ENCODE measurements at regions not wholly inside any gene's neighbourhood (a gene's known extent, or its start where the extent isn't known, plus 50 kb on each side); places are given as distances from the start of the nearest gene placed in this dataset.

DNA sequence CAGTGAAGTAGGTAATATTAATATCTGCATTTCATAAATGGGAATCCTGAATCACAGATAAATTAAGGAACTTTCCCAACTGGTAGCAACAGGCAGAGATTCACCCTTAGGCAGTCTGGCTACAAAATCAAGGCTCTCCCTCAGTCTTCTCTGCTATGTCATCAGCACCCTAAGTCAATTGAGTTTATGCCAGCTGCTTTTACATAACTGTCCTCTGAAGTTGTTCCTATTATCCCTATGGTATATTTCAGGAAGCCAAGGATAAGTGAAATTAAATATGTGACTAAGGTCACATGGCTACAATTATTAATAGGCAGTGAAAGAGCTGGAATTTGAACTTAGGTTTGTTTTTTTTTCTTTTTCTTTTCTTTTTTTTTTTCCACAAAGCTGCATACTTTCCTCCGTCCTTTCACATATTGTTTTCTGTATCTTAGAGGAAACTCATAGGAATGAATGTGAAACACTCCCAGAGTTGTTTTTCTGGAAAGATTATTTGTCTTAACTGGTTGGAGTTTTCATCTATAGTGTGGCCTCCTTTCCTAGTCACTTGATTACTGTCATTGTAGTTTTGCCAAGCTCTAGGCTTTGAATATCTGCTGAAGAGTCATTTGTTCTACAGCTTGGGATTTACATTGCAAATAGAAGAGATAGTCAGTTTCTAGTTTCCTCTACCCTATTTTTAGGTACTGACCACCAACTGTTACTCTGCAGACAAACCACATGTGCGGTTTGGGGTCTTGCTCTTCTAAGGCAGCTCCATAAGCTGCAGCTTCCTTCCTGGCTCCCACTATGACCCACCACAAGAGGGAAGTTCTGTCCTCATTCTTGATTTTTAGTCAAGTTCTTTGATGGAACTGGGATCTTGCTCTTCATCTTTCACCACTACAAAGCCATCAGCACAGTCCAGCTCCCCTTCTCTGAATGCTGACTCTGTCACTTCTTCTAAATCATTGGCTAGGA is 338.0 kb upstream of the KIAA1217 start:
- ATAC-seq (ENCODE audit: low read depth) (no peak), DNase-seq (ENCODE audit: low spot score) (no peak)
- H3K36me3 ChIP-seq (ENCODE audit: low read depth), result no peaks in the 10 kb centered on the region
- TF ChIP-seq, protein P1, sequence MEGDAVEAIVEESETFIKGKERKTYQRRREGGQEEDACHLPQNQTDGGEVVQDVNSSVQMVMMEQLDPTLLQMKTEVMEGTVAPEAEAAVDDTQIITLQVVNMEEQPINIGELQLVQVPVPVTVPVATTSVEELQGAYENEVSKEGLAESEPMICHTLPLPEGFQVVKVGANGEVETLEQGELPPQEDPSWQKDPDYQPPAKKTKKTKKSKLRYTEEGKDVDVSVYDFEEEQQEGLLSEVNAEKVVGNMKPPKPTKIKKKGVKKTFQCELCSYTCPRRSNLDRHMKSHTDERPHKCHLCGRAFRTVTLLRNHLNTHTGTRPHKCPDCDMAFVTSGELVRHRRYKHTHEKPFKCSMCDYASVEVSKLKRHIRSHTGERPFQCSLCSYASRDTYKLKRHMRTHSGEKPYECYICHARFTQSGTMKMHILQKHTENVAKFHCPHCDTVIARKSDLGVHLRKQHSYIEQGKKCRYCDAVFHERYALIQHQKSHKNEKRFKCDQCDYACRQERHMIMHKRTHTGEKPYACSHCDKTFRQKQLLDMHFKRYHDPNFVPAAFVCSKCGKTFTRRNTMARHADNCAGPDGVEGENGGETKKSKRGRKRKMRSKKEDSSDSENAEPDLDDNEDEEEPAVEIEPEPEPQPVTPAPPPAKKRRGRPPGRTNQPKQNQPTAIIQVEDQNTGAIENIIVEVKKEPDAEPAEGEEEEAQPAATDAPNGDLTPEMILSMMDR (IDR thresholded peaks at IDR 0.05; ENCODE audit: poor library complexity, severe bottlenecking), result no peak
- no peak overlapping the region for H3K27ac ChIP-seq (ENCODE audit: poor library complexity, severe bottlenecking)
- no peaks in the 10 kb centered on the region for H3K9me3 ChIP-seq (ENCODE audit: severe bottlenecking)
- peaks cover 7% of the 10 kb centered on the region for H3K27me3 ChIP-seq (ENCODE audit: insufficient read depth, poor library complexity, severe bottlenecking)
- no peaks in the 10 kb centered on the region for H3K4me1 ChIP-seq (ENCODE audit: insufficient read depth, poor library complexity, severe bottlenecking)
- no peak overlapping the region for H3K4me3 ChIP-seq (ENCODE audit: severe bottlenecking)

DNA sequence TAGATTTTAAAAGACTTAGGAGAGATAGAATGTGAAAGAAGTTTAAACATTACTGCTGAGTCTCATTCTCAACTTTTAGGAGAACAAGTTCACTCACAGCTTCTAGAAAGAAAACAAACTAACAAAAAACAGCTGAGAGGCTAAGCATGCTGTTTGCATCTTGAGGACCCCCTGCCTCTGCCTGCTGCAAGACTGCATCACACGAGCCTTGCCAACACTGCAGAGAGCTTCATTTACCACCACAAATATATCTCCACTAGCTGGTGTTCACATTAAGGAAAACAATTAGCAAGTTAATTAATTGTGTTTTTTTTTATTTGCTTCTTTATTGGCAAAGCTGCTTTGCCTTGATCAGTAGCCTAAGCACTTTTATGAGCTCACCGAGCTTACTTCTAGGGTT is 336.6 kb upstream of the KIAA1217 start:
- peaks cover 13% of the 10 kb centered on the region for H3K27me3 ChIP-seq (ENCODE audit: insufficient read depth, poor library complexity, severe bottlenecking)
- H3K36me3 ChIP-seq (ENCODE audit: low read depth), result no peaks in the 10 kb centered on the region
- no peak for ATAC-seq (ENCODE audit: low read depth)
- H3K9me3 ChIP-seq (ENCODE audit: severe bottlenecking), result no peaks in the 10 kb centered on the region
- DNase-seq (ENCODE audit: low spot score), result no peak
- H3K27ac ChIP-seq (ENCODE audit: poor library complexity, severe bottlenecking), result no peak overlapping the region
- no peaks in the 10 kb centered on the region for H3K4me1 ChIP-seq (ENCODE audit: insufficient read depth, poor library complexity, severe bottlenecking)
- TF ChIP-seq, protein P1 (IDR thresholded peaks at IDR 0.05; ENCODE audit: poor library complexity, severe bottlenecking), result no peak
- H3K4me3 ChIP-seq (ENCODE audit: severe bottlenecking), result no peak overlapping the region

DNA sequence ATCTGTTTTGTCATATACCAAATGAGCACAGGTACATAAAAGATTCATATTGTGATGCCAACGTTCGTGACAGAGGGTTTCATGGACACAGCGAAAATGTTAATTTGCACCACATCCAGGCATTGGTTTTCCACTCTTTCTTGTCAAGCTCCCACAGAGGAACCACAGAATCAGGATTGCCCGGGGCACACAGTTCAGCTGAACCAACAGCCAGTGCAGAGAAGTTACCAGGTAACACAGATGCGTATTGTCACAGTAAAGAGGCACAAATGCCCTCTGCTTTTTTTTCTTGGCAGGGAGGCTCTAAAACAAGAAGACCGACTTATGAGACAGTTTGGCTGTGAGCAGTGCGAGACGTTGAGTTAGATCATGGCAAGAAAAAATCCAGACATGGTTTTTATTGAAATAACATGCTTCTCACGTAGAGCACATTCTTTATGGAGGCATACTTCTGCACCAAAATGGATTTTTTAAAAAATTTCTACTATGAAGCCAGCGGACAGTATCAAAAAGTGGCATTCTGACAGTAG is 331.1 kb upstream of the KIAA1217 start:
- no peak overlapping the region for H3K4me3 ChIP-seq (ENCODE audit: severe bottlenecking)
- H3K4me1 ChIP-seq (ENCODE audit: insufficient read depth, poor library complexity, severe bottlenecking), result no peaks in the 10 kb centered on the region
- H3K27me3 ChIP-seq (ENCODE audit: insufficient read depth, poor library complexity, severe bottlenecking), result peaks cover 25% of the 10 kb centered on the region
- no peak for ATAC-seq (ENCODE audit: low read depth)
- H3K36me3 ChIP-seq (ENCODE audit: low read depth), result no peaks in the 10 kb centered on the region
- no peak overlapping the region for H3K27ac ChIP-seq (ENCODE audit: poor library complexity, severe bottlenecking)
- no peaks in the 10 kb centered on the region for H3K9me3 ChIP-seq (ENCODE audit: severe bottlenecking)
- TF ChIP-seq, protein P1 (IDR thresholded peaks at IDR 0.05; ENCODE audit: poor library complexity, severe bottlenecking), result no peak
- no peak for DNase-seq (ENCODE audit: low spot score)

DNA sequence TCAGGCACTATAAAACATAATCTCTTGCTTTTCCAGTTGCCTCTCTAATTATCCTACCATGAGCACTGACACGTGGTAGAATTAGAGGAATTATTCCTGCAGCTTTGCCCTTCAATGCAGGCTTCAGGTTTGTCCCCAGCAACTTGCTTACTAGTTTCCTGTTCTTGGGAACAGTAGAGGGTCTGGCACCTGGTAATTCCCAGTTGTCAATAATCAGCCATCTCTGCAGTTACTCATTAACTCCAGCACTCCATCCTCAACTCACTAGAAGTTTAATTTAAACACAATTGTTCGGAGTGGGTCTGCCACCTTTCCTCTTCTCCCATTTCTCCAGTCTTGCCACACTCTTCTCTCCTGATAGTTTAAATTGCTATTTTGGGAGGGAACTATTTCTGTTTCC is 324.3 kb upstream of the KIAA1217 start:
- DNase-seq (ENCODE audit: low spot score), result no peak
- Histone ChIP-seq H3K4me3 (ENCODE audit: severe bottlenecking) (no peak overlapping the region), H3K27me3 (ENCODE audit: insufficient read depth, poor library complexity, severe bottlenecking) (peaks cover 3% of the 10 kb centered on the region), H3K9me3 (ENCODE audit: severe bottlenecking) (no peaks in the 10 kb centered on the region), H3K4me1 (ENCODE audit: insufficient read depth, poor library complexity, severe bottlenecking) (no peaks in the 10 kb centered on the region), H3K27ac (ENCODE audit: poor library complexity, severe bottlenecking) (no peak overlapping the region), H3K36me3 (ENCODE audit: low read depth) (no peaks in the 10 kb centered on the region)
- ATAC-seq (ENCODE audit: low read depth), result no peak
- TF ChIP-seq, protein P1 (IDR thresholded peaks at IDR 0.05; ENCODE audit: poor library complexity, severe bottlenecking), result no peak

DNA sequence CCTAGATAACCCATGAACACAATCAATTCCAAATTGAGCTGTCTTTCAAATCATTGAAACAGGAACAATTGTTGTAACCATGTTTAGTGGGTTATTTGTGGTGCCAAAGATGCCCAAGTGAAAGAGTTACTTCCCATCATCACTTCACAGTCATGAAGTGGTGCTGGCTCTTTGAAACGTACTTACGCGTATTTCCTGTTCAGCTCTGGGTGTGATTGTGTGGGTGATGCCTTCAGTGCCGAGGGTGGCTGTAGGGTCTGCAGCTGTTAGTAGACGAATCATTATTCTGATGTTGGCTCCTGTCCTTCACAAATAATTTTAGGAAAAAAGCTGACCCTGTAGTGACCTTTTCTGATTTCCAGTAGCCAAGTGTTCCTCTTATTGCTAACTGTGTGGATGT is 323.1 kb upstream of the KIAA1217 start:
- Histone ChIP-seq H3K27me3 (ENCODE audit: insufficient read depth, poor library complexity, severe bottlenecking) (peaks cover 10% of the 10 kb centered on the region), H3K4me3 (ENCODE audit: severe bottlenecking) (no peak overlapping the region), H3K4me1 (ENCODE audit: insufficient read depth, poor library complexity, severe bottlenecking) (no peaks in the 10 kb centered on the region), H3K36me3 (ENCODE audit: low read depth) (no peaks in the 10 kb centered on the region), H3K27ac (ENCODE audit: poor library complexity, severe bottlenecking) (no peak overlapping the region), H3K9me3 (ENCODE audit: severe bottlenecking) (no peaks in the 10 kb centered on the region)
- TF ChIP-seq, protein P1 (IDR thresholded peaks at IDR 0.05; ENCODE audit: poor library complexity, severe bottlenecking), result no peak
- DNase-seq (ENCODE audit: low spot score) (no peak), ATAC-seq (ENCODE audit: low read depth) (no peak)

Data from RWPE2 (cell line).